AG09309 (cell line): ENCODE measurements at regions not wholly inside any gene's neighbourhood (a gene's known extent, or its start where the extent isn't known, plus 50 kb on each side); places are given as distances from the start of the nearest gene placed in this dataset.

Experiments
- DNase-seq: peaks from one replicate; pipeline ENCODE4 v3.0.0-alpha.2; 2010; ENCODE audit warnings: low read depth
- H3K4me3 ChIP-seq: 2 replicates; pipeline ENCODE4 v1.5.1; 2011; ENCODE audit warnings: mild to moderate bottlenecking, low read depth, low read length, moderate library complexity; ENCODE audit not compliant: control insufficient read depth
- CTCF ChIP-seq: IDR thresholded peaks from 2 replicates; pipeline ENCODE4 v1.5.1; 2011; ENCODE audit warnings: mild to moderate bottlenecking, low read depth, low read length, inconsistent platforms; ENCODE audit not compliant: insufficient read depth, control insufficient read depth; ENCODE audit errors: missing control alignments

- no peak for DNase-seq
- no peak for TF ChIP-seq CTCF
- H3K4me3 ChIP-seq: no peak overlapping the region
Measured at GRCh38 chr6:7034055-7034454, 73.7 kb upstream of the RREB1 start.

- H3K4me3 ChIP-seq: no peak overlapping the region
- TF ChIP-seq CTCF: no peak
- DNase-seq: no peak
Measured at GRCh38 chr6:7035837-7036249, 71.9 kb upstream of the RREB1 start.

- TF ChIP-seq CTCF: no peak
- DNase-seq: no peak
- H3K4me3 ChIP-seq: no peak overlapping the region
Measured at GRCh38 chr6:7041511-7042026, 66.2 kb upstream of the RREB1 start.

GRCh38 chr6:7042056-7042653, 65.6 kb upstream of the RREB1 start:
- no peak for DNase-seq
- no peak for TF ChIP-seq CTCF

GRCh38 chr6:7042654-7043545, 64.9 kb upstream of the RREB1 start:
- no peak overlapping the region for H3K4me3 ChIP-seq
- TF ChIP-seq CTCF: no peak
- DNase-seq: no peak

More at GRCh38 chr6:7042056-7042653, 65.6 kb upstream of the RREB1 start:
- no peak overlapping the region for H3K4me3 ChIP-seq

GRCh38 chr6:7045331-7045730, 62.4 kb upstream of the RREB1 start:
- TF ChIP-seq CTCF: no peak
- H3K4me3 ChIP-seq: no peak overlapping the region
- DNase-seq: no peak
